ENCODE measurements at regions not wholly inside any gene's neighbourhood (a gene's known extent, or its start where the extent isn't known, plus 50 kb on each side); places are given as distances from the start of the nearest gene placed in this dataset.

DNA sequence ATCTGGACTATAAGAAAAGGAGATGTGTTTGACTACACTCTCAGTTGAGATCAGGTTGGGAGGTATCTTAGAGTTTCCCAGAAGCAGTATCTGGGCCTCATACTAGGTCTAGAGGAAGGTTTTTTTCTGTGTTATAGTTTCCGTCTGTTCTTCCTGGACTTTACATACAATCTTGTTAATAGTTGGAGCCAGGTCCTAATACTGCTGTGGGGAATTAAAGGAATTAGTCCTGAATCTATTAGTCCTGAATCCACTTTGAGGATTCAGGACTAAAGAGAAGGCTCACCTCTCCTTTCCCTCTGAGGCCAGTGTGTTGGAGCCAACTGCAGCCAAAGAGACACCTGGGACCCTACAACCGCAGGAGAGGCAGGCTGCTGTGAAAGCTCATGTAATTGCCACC, 445.7 kb upstream of the CLINT1 start:
- TF ChIP-seq RELA (CRISPR knock-in tag; IDR thresholded peaks at IDR 0.05; ENCODE audit: borderline replicate concordance) (no peak), MAX (CRISPR knock-in tag; IDR thresholded peaks at IDR 0.05) (no peak), NR3C1 (CRISPR knock-in tag; conservative IDR thresholded peaks at IDR 0.05; ENCODE audit: low read depth) (no peak), PRRX2 (CRISPR knock-in tag; IDR thresholded peaks at IDR 0.05) (no peak)
- TF ChIP-seq, protein P1, sequence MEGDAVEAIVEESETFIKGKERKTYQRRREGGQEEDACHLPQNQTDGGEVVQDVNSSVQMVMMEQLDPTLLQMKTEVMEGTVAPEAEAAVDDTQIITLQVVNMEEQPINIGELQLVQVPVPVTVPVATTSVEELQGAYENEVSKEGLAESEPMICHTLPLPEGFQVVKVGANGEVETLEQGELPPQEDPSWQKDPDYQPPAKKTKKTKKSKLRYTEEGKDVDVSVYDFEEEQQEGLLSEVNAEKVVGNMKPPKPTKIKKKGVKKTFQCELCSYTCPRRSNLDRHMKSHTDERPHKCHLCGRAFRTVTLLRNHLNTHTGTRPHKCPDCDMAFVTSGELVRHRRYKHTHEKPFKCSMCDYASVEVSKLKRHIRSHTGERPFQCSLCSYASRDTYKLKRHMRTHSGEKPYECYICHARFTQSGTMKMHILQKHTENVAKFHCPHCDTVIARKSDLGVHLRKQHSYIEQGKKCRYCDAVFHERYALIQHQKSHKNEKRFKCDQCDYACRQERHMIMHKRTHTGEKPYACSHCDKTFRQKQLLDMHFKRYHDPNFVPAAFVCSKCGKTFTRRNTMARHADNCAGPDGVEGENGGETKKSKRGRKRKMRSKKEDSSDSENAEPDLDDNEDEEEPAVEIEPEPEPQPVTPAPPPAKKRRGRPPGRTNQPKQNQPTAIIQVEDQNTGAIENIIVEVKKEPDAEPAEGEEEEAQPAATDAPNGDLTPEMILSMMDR (IDR thresholded peaks at IDR 0.05), result no peak
- TF ChIP-seq, protein P2, sequence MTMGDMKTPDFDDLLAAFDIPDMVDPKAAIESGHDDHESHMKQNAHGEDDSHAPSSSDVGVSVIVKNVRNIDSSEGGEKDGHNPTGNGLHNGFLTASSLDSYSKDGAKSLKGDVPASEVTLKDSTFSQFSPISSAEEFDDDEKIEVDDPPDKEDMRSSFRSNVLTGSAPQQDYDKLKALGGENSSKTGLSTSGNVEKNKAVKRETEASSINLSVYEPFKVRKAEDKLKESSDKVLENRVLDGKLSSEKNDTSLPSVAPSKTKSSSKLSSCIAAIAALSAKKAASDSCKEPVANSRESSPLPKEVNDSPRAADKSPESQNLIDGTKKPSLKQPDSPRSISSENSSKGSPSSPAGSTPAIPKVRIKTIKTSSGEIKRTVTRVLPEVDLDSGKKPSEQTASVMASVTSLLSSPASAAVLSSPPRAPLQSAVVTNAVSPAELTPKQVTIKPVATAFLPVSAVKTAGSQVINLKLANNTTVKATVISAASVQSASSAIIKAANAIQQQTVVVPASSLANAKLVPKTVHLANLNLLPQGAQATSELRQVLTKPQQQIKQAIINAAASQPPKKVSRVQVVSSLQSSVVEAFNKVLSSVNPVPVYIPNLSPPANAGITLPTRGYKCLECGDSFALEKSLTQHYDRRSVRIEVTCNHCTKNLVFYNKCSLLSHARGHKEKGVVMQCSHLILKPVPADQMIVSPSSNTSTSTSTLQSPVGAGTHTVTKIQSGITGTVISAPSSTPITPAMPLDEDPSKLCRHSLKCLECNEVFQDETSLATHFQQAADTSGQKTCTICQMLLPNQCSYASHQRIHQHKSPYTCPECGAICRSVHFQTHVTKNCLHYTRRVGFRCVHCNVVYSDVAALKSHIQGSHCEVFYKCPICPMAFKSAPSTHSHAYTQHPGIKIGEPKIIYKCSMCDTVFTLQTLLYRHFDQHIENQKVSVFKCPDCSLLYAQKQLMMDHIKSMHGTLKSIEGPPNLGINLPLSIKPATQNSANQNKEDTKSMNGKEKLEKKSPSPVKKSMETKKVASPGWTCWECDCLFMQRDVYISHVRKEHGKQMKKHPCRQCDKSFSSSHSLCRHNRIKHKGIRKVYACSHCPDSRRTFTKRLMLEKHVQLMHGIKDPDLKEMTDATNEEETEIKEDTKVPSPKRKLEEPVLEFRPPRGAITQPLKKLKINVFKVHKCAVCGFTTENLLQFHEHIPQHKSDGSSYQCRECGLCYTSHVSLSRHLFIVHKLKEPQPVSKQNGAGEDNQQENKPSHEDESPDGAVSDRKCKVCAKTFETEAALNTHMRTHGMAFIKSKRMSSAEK (CRISPR knock-in tag; IDR thresholded peaks at IDR 0.05; ENCODE audit: borderline replicate concordance), result no peak

All from WTC11 (cell line).